NCI-H2171 (cell line): ENCODE measurements at regions not wholly inside any gene's neighbourhood (a gene's known extent, or its start where the extent isn't known, plus 50 kb on each side); places are given as distances from the start of the nearest gene placed in this dataset.
"Not testable (repeated sequence)": the region's sequence is repeated elsewhere in the genome, so short reads cannot be mapped to it uniquely, and the experiment has no call there.

Experiments used
- DNase-seq: peaks from one replicate; lab custom pipeline; 2025; lab: John Stamatoyannopoulos, UW

DNA sequence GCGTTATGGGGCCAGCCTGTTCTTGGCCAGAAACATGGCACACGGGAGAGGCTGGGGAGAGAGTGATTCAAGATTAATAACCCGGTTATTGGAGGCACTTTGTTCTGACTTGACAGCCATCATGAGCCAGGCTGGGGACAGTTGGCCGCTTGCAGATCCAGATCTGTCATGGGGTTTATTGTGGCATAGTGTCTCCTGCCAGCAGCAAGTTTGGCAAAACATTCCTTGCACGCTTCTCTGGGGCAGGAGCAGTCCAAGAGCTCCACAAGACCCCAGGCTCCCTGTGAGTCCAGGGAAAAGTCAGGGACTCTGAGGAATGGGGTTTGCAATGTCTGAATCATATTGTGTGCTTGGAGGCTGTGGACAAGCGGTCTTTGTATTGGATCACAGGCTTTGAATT is 270.4 kb downstream of the MIAT start:
- DNase-seq, result no peak

GRCh38 chr22:26931471-26931870 is 274.1 kb downstream of the MIAT start:
- DNase-seq, result no peak

- no peak for DNase-seq
These were observed 275.8 kb downstream of the MIAT start for GRCh38 chr22:26933105-26933590.

DNA sequence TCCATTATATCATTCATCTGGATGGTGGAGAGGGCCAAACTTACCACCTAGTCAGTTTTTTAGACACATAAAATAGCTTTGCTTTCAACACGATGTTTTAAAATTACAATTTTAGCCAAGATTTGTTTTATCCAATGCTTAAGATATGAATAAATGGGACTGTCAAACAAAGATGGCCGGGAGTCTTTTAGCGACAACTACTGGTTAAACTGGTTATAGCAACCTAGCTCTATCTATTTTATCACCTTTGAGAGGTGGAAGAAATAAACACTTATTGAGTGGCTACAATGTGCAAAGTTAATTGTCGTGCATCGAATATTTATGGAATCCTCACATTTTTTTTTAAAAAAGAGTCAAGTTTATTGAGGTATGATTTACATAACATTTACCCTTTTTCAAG is 279.8 kb downstream of the MIAT start:
- DNase-seq, result no peak

DNA sequence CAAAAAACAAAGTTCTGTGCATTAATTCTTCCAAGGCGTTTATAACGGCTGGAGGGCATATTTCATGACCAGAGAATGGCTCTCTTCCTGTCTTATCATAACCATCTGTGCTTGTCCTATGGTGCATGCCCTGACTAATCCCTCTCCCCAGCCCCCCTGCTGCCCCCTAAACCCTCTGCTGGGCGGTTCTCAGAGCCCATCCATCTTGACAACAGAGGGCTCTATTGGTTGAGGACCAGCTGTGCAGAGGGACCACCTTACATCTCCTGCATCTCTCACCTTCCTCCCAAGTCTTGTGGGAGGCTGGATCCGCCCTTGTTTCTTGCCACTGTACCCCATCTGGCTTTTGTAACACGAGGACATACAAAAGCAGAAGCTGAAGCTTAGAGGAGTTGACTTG is 282.1 kb downstream of the MIAT start:
- DNase-seq, result peak; percentile 47

GRCh38 chr22:26941896-26942636 is 284.7 kb downstream of the MIAT start:
- DNase-seq, result no peak

GRCh38 chr22:26942637-26942957 is 285.2 kb downstream of the MIAT start:
- no peak for DNase-seq

DNA sequence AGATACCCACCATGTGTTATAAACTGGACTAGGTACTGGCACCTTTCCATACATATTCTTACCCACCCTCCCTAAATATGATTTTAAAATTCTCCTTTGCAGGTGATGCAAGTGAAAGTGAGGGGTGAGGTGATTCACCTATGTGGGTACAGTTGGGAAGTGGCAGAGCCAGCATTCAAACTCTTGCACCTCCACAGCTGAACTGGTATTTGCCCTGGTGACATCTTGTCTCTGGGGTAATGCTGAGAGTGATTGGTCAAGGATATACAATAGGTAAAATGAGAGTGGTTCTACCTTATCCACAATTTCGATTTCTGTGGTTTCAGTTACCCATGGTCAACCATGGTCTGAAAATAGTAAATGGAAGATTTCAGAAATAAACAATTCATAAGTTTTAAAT is 288.2 kb downstream of the MIAT start:
- DNase-seq, result no peak

GRCh38 chr22:26949193-26949592 is 291.8 kb downstream of the MIAT start:
- DNase-seq, result no peak

DNA sequence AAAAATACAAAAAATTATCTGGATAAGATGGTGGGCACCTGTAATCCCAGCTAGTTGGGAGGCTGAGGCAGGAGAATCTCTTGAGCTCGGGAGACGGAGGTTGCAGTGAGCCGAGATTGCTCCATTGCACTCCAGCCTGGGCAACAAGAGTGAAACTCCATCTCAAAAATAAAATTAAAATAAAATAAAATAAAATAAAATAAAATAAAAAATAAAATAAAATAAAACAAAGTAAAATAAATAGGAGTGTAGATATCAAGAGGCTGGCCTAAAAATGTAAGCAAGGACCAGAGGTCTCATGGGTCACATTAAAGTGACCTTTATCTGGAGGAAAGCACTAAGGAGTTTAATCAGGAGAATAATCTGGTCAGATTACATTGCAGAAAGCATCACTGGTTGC is 293.8 kb downstream of the MIAT start:
- not testable (repeated sequence) for DNase-seq

- no peak for DNase-seq
These were observed 294.6 kb downstream of the MIAT start for GRCh38 chr22:26952004-26952403.

GRCh38 chr22:26952451-26953011 is 295.1 kb downstream of the MIAT start:
- DNase-seq, result no peak

DNA sequence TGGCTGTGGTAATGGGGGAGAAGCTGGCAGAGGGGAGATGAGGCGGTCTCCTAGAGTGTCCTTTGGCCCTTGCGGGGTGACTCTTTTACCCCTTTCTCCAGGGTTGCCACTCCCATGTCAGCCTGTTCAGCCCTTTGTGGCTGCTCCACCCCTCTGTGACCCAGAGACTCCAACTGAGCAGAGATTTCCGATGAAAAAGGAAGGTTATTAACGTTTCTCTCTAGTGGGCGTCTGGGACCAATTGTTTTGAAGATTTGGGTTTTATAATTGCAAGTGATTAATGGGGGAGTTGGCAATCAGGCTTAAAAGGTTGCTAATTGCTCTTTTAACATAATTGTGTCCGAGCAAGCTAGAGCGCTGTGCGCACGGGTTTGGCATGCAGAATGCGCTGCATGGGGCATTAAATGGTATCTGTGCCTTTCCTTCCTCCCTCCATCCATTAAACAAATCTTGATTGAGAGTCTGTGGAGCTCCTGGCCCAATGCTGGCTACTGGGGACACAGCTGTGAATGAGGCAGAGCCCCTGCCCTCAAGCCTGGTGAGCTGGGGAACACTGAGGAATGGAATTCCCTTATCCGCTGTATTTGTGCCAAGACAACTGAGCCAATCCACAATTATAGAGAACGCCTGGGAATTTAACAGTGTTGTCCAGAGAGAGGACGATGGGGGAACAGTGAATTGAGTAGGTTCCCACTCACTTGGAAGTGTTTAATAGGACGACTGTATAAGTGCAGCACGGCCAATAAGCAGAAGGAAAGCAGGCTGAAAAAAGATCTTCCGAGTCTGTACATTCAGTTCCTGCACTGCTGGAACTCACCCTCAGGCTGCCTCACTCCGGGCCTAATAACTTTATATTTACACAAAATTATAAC is 295.9 kb downstream of the MIAT start:
- no peak for DNase-seq

- peak; percentile 32 for DNase-seq
These were observed 299.0 kb downstream of the MIAT start for GRCh38 chr22:26956371-26956770.

DNA sequence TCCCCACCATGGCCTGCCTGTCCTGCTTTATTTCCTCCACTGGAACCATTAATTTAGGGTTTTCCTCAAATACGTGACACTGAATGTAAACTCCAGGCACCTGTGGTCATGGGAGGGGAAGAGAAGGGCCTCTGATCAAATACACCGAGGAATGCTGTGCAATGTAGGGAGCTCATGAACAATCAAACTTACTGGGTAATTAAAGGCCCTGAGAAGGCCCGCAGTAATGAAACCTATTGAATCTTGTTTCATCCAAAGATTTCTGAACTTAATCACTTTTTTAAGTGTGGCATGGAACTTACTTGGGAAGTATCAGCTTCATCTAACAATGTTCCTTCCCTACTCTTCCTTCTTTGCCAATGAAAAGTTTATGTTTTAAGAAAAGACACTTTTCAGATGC is 299.8 kb downstream of the MIAT start:
- no peak for DNase-seq

GRCh38 chr22:26957897-26958296 is 300.5 kb downstream of the MIAT start:
- no peak for DNase-seq

DNA sequence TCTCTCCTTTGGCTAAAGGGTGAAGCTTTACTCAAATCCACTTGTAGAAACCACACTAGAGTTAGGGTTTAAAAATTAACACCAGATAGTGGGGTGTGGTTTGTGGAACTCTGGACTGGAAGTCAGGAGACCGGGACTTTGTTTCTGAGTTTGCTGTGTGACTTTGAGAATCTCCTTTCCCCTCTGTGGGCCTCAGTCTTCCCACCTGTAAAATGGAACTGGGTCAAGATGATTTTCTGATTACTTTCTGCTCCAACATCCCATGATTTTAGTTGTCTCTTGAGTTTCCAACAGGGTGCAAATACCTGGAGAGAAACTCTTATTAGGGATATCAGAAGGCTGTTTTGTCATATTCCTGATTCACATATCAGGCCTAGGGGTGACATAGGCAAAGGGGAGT is 301.0 kb downstream of the MIAT start:
- no peak for DNase-seq

DNA sequence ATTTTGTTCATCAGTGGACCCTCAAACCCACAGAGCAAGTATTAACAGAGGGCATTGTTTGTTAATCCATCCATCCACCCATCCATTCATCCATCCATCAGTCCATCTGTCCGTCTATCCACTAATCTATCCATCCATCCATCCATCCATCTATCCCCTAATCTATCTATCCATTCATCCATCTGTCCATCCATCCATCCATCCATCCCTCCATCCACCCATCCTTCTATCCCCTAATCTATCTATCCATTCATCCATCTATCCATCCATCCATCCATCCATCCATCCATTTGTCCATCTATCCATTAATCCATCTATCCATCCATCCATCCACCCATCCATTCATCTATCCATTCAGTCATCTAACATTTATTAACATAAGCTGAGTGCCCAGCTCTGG is 307.3 kb downstream of the MIAT start:
- no peak for DNase-seq

GRCh38 chr22:26967282-26967681 is 309.9 kb downstream of the MIAT start:
- DNase-seq, result no peak

- DNase-seq, result no peak
These were observed 311.6 kb downstream of the MIAT start for GRCh38 chr22:26968859-26969523.

DNA sequence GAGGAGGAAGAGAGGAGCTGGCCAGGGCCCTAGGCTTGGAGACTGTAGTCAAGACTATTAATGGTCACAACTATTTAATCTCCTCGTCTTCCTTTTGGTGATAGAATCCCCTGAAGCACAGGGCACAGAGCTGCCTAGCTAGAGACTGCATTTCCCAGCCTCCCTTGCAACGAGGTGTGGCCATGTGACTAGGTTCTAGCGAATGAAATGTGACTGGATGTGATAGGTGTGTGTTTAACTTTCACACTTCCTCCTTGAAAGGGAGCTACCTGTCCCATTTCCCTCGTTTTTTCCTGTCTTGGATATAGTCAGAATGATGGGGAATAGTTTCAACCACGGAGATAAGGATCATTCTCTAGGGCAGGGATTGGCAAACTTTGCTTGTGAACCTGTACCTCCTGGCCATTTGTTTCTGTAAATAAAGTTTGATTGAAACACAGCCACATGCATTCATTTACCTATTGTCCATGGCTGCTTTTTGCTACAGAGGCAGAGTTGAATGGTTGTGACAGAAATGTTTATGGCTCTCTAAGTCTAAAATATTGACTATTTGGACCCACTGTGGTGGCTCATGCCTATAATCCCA is 313.5 kb downstream of the MIAT start:
- DNase-seq, result no peak

DNA sequence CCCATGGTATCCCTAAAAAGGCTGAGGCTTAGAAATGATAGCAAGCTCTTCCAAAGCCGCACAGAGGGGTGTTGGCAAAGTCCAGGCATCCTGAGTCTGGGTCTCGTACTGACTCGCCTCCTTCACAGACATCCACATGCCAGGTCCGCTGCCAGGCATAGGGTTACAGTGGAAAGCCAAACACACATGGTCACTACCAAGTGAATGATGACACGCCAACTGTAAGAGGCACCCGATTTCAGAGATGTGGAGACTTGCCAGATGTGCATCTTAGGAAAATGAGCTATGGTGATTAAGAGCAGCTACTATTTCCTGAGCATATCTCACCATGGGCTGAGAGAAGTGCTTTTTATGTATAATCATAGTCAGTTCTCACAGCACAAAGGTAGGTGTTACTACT is 314.9 kb downstream of the MIAT start:
- DNase-seq, result no peak
